OCI-LY3 (cell line): ENCODE measurements at regions not wholly inside any gene's neighbourhood (a gene's known extent, or its start where the extent isn't known, plus 50 kb on each side); places are given as distances from the start of the nearest gene placed in this dataset.

Source experiments
- CTCF ChIP-seq: fragments of 200-600, 300-600 bp; sonication (generic); IDR thresholded peaks from 2 replicates; pipeline ENCODE4 v1.5.1; 2014; ENCODE audit warnings: antibody characterized with exemption, low read length, low read depth
- EZH2phosphoT487 ChIP-seq: fragments of 200-600 bp; shearing (Covaris generic); IDR thresholded peaks from 2 replicates; pipeline ENCODE4 v1.6.1; 2018; ENCODE audit warnings: antibody characterized with exemption, mixed run types, low read depth

GRCh38 chr4:54527532-54527931 is 130.2 kb upstream of the KIT start:
- TF ChIP-seq CTCF (no peak), EZH2phosphoT487 (no peak)
